K562 (cell line): ENCODE measurements at regions not wholly inside any gene's neighbourhood (a gene's known extent, or its start where the extent isn't known, plus 50 kb on each side); places are given as distances from the start of the nearest gene placed in this dataset.

Source experiments
- FIP1L1 ChIP-seq: fragments of 200-400 bp; formaldehyde crosslinking; IDR thresholded peaks from 2 replicates; pipeline ENCODE4 v1.6.1; 2018; ENCODE audit warnings: mild to moderate bottlenecking, low read depth, low read length; ENCODE audit not compliant: poor library complexity, severe bottlenecking
- JUND ChIP-seq, 2 experiments: IDR thresholded peaks; 2 replicates in 1 of 2; 3 replicates in 1 of 2; pipeline ENCODE4 v1.6.1; 2011; ENCODE audit warnings: borderline replicate concordance in 2 of 2, low read depth in 2 of 2, low read length in 2 of 2, improper control_type of control experiment in 1 of 2, missing biosample characterization in 1 of 2, missing genetic modification characterization in 1 of 2, missing genetic modification reagents in 1 of 2
- KDM2B ChIP-seq: fragments of 250-450 bp; sonication (Bioruptor Pico); IDR thresholded peaks from 2 replicates; pipeline ENCODE4 v1.8.0; 2021; ENCODE audit warnings: mild to moderate bottlenecking, moderate library complexity
- KLF16 ChIP-seq: IDR thresholded peaks from 2 replicates; pipeline ENCODE4 v1.6.1; 2016; ENCODE audit warnings: antibody characterized with exemption
- MTA1 ChIP-seq: fragments of 450-650 bp; IDR thresholded peaks from 2 replicates; pipeline ENCODE4 v1.6.1; 2017; ENCODE audit warnings: borderline replicate concordance
- RNF219 ChIP-seq: fragments of 250-450 bp; sonication (Bioruptor Pico); IDR thresholded peaks from 2 replicates; pipeline ENCODE4 v1.5.0; 2022; ENCODE audit warnings: mild to moderate bottlenecking
- SMARCA4 ChIP-seq: fragments of 450-650 bp; IDR thresholded peaks from 2 replicates; pipeline ENCODE4 v1.6.1; 2016
- SRSF7 ChIP-seq: fragments of 200-400 bp; formaldehyde crosslinking; optimal IDR thresholded peaks from 2 replicates; pipeline ENCODE3; 2017; ENCODE audit warnings: mild to moderate bottlenecking, low read depth, low read length
- WHSC1 ChIP-seq: IDR thresholded peaks from one replicate; pipeline ENCODE4 v1.6.1; 2012; ENCODE audit warnings: low read length, control low read depth, inconsistent platforms
- ZFP30 ChIP-seq: fragments of 250-450 bp; sonication (Bioruptor Pico); IDR thresholded peaks from 2 replicates; pipeline ENCODE4 v1.8.0; 2022; ENCODE audit warnings: moderate library complexity, mild to moderate bottlenecking, inconsistent platforms, borderline replicate concordance
- TF ChIP-seq, protein P1 (sequence below): conservative IDR thresholded peaks from 2 replicates; pipeline ENCODE4 v1.6.1; 2011; ENCODE audit warnings: low read depth, mild to moderate bottlenecking, low read length; ENCODE audit not compliant: control insufficient read depth
- TF ChIP-seq, protein P2 (sequence below): fragments of 450-650 bp; formaldehyde crosslinking; IDR thresholded peaks from 2 replicates; pipeline ENCODE4 v1.4.0; 2020; ENCODE audit warnings: mild to moderate bottlenecking, moderate library complexity
- TF ChIP-seq, protein P3 (sequence below): fragments of 250-450 bp; sonication (Bioruptor Pico); IDR thresholded peaks from 2 replicates; pipeline ENCODE4 v1.4.0; 2020

GRCh38 chr4:126192506-126192905 is 877.8 kb downstream of the FAT4 start (continued):
- TF ChIP-seq JUND (IDR thresholded peaks at IDR 0.05; ENCODE audit: borderline replicate concordance, low read depth, low read length), result no peak
- TF ChIP-seq JUND (tag; IDR thresholded peaks at IDR 0.05; ENCODE audit: borderline replicate concordance, low read depth, low read length), result no peak
- TF ChIP-seq RNF219 (CRISPR knock-in tag), result no peak
- TF ChIP-seq ZFP30 (CRISPR knock-in tag), result no peak
- no peak for TF ChIP-seq SMARCA4
- TF ChIP-seq, protein P1, sequence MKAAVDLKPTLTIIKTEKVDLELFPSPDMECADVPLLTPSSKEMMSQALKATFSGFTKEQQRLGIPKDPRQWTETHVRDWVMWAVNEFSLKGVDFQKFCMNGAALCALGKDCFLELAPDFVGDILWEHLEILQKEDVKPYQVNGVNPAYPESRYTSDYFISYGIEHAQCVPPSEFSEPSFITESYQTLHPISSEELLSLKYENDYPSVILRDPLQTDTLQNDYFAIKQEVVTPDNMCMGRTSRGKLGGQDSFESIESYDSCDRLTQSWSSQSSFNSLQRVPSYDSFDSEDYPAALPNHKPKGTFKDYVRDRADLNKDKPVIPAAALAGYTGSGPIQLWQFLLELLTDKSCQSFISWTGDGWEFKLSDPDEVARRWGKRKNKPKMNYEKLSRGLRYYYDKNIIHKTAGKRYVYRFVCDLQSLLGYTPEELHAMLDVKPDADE, result no peak
- TF ChIP-seq KLF16, result no peak
- TF ChIP-seq SRSF7, result no peak
- TF ChIP-seq, protein P2, sequence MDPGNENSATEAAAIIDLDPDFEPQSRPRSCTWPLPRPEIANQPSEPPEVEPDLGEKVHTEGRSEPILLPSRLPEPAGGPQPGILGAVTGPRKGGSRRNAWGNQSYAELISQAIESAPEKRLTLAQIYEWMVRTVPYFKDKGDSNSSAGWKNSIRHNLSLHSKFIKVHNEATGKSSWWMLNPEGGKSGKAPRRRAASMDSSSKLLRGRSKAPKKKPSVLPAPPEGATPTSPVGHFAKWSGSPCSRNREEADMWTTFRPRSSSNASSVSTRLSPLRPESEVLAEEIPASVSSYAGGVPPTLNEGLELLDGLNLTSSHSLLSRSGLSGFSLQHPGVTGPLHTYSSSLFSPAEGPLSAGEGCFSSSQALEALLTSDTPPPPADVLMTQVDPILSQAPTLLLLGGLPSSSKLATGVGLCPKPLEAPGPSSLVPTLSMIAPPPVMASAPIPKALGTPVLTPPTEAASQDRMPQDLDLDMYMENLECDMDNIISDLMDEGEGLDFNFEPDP, result no peak
- TF ChIP-seq WHSC1, result no peak
- TF ChIP-seq MTA1, result no peak
- TF ChIP-seq, protein P3, sequence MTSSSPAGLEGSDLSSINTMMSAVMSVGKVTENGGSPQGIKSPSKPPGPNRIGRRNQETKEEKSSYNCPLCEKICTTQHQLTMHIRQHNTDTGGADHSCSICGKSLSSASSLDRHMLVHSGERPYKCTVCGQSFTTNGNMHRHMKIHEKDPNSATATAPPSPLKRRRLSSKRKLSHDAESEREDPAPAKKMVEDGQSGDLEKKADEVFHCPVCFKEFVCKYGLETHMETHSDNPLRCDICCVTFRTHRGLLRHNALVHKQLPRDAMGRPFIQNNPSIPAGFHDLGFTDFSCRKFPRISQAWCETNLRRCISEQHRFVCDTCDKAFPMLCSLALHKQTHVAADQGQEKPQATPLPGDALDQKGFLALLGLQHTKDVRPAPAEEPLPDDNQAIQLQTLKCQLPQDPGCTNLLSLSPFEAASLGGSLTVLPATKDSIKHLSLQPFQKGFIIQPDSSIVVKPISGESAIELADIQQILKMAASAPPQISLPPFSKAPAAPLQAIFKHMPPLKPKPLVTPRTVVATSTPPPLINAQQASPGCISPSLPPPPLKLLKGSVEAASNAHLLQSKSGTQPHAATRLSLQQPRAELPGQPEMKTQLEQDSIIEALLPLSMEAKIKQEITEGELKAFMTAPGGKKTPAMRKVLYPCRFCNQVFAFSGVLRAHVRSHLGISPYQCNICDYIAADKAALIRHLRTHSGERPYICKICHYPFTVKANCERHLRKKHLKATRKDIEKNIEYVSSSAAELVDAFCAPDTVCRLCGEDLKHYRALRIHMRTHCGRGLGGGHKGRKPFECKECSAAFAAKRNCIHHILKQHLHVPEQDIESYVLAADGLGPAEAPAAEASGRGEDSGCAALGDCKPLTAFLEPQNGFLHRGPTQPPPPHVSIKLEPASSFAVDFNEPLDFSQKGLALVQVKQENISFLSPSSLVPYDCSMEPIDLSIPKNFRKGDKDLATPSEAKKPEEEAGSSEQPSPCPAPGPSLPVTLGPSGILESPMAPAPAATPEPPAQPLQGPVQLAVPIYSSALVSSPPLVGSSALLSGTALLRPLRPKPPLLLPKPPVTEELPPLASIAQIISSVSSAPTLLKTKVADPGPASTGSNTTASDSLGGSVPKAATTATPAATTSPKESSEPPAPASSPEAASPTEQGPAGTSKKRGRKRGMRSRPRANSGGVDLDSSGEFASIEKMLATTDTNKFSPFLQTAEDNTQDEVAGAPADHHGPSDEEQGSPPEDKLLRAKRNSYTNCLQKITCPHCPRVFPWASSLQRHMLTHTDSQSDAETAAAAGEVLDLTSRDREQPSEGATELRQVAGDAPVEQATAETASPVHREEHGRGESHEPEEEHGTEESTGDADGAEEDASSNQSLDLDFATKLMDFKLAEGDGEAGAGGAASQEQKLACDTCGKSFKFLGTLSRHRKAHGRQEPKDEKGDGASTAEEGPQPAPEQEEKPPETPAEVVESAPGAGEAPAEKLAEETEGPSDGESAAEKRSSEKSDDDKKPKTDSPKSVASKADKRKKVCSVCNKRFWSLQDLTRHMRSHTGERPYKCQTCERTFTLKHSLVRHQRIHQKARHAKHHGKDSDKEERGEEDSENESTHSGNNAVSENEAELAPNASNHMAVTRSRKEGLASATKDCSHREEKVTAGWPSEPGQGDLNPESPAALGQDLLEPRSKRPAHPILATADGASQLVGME (CRISPR knock-in tag), result no peak
- no peak for TF ChIP-seq KDM2B (CRISPR knock-in tag)
- no peak for TF ChIP-seq FIP1L1
- TF ChIP-seq, all 486 proteins: peak for 0
